GM19468 (cell line): ENCODE measurements at regions not wholly inside any gene's neighbourhood (a gene's known extent, or its start where the extent isn't known, plus 50 kb on each side); places are given as distances from the start of the nearest gene placed in this dataset.
A peak's percentile ranks its signal among the peaks of the same experiment; 100 is the strongest.

ENCODE experiments used
- ATAC-seq: cut with Tn5 transposase; IDR thresholded peaks from one replicate; pipeline ENCODE4 v1.9.1; 2021; ENCODE audit warnings: mild to moderate bottlenecking, moderate library complexity, moderate number of reproducible peaks; ENCODE audit not compliant: unreplicated experiment; ENCODE audit errors: extremely low read depth

GRCh38 chr7:25945608-25946007 is 206.4 kb upstream of the NFE2L3 start:
- ATAC-seq = no peak

- ATAC-seq = no peak
Measured at GRCh38 chr7:25946181-25946580, 205.8 kb upstream of the NFE2L3 start.

GRCh38 chr7:25947669-25948516 is 204.1 kb upstream of the NFE2L3 start:
- ATAC-seq = no peak

GRCh38 chr7:25949736-25950487 is 202.1 kb upstream of the NFE2L3 start:
- no peak for ATAC-seq

- ATAC-seq = peak; percentile 75
Measured at GRCh38 chr7:25950488-25951413, 201.2 kb upstream of the NFE2L3 start.

- no peak for ATAC-seq
Measured at GRCh38 chr7:25951414-25952260, 200.4 kb upstream of the NFE2L3 start.

- ATAC-seq = no peak
Measured at GRCh38 chr7:25952261-25953057, 199.5 kb upstream of the NFE2L3 start.

GRCh38 chr7:25953859-25954258 is 198.1 kb upstream of the NFE2L3 start:
- no peak for ATAC-seq

- ATAC-seq = no peak
Measured at GRCh38 chr7:25954395-25954794, 197.6 kb upstream of the NFE2L3 start.

- no peak for ATAC-seq
Measured at GRCh38 chr7:25959168-25959734, 192.7 kb upstream of the NFE2L3 start.

GRCh38 chr7:25963733-25964132 is 188.3 kb upstream of the NFE2L3 start:
- no peak for ATAC-seq

- no peak for ATAC-seq
Measured at GRCh38 chr7:25964483-25964991, 187.5 kb upstream of the NFE2L3 start.

GRCh38 chr7:25965405-25966123 is 186.4 kb upstream of the NFE2L3 start:
- ATAC-seq = no peak

GRCh38 chr7:25966469-25966868 is 185.5 kb upstream of the NFE2L3 start:
- ATAC-seq = no peak

- peak; percentile 0 for ATAC-seq
Measured at GRCh38 chr7:25967278-25968204, 184.5 kb upstream of the NFE2L3 start.

- peak; percentile 70 for ATAC-seq
Measured at GRCh38 chr7:25968205-25968993, 183.6 kb upstream of the NFE2L3 start.
